ENCODE measurements at regions not wholly inside any gene's neighbourhood (a gene's known extent, or its start where the extent isn't known, plus 50 kb on each side); places are given as distances from the start of the nearest gene placed in this dataset.

DNA sequence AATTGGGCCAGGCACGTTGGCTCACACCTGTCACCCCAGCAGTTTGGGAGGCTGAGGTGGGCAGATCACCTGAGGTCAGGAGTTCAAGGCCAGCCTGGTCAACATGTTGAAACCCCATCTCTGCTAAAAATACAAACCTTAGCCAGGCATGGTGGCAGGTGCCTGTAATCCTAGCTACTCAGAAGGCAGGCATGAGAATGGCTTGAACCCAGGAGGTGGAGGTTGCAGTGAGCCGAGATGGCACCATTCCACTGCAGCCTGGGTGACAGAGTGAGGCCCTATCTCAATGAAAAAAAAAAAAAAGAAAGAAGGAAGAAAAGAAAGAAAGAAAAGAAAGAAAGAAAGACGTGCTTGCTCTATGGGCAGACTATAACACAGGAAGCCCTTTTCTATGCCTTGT lies 84.4 kb downstream of the FOXL1 start:
- H3K27me3 ChIP-seq (replicated peaks; ENCODE audit: insufficient read depth) = no peaks in the 10 kb centered on the region
- H3K4me1 ChIP-seq (ENCODE audit: control insufficient read depth in 1 of 2, low read depth in 2 of 2) = peaks cover 34 to 69% of the 10 kb centered on the region in 2 donors
- H3K9me3 ChIP-seq = no peaks in the 10 kb centered on the region
- ATAC-seq (ENCODE audit: insufficient number of reproducible peaks, low FRiP score, low read depth) (no peak), DNase-seq (ENCODE audit: low spot score) (no peak)
- no peak overlapping the region for H3K4me3 ChIP-seq
- TF ChIP-seq CTCF (IDR thresholded peaks at IDR 0.05) = no peak
- H3K36me3 ChIP-seq = no peaks in the 10 kb centered on the region
- peak overlapping the region; percentile 8 to 73 for H3K27ac ChIP-seq

- H3K4me1 ChIP-seq (ENCODE audit: control insufficient read depth in 1 of 2, low read depth in 2 of 2) = peaks cover 34 to 81% of the 10 kb centered on the region in 2 donors
- H3K4me3 ChIP-seq = no peak overlapping the region
- H3K9me3 ChIP-seq = no peaks in the 10 kb centered on the region
- no peak for ATAC-seq (ENCODE audit: insufficient number of reproducible peaks, low FRiP score, low read depth)
- no peaks in the 10 kb centered on the region for H3K27me3 ChIP-seq (replicated peaks; ENCODE audit: insufficient read depth)
- DNase-seq (ENCODE audit: low spot score) = no peak
- no peak for TF ChIP-seq CTCF (IDR thresholded peaks at IDR 0.05)
- peak overlapping the region; percentile 73 to 79 for H3K27ac ChIP-seq
- H3K36me3 ChIP-seq = no peaks in the 10 kb centered on the region
Measured at GRCh38 chr16:86663685-86664521, 85.6 kb downstream of the FOXL1 start.

DNA sequence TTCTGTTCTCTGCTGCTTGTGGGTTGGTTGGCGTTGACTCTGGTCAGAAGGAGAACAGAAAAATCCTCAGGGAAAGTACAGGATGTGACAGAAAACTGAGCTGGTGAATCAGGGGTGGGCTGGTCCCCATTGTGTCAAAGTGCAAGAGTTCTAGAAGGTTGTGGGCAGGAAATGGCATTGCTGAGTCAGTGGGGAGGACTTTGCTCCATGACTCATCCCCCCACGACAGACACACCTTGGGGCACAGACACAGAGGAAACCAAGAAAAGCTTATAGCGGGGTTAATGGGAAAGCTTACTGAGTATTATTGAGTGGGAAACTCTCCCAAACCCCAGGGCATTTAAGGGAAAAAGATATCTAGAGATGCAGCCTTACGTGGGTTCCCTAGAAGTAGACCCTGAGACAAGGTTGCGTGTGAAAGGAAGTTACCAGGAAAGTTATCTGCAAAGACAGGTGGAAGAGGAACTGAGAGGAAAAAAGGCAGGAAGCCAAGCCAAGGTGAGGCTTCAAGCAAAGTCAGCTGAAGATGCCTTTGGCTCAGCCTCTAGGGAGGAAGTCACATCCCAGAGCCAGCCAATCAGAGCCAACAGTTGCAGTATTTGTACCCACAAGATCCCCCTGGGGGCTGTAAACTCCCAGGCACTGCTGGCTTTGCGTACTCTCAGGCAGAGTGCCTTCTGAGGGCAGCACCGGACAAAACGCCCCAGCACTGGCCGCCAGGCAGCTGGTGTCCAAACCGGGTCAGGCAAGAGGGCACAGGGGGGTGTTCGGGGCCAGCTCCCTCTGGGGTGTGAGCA lies 86.4 kb downstream of the FOXL1 start:
- Histone ChIP-seq H3K9me3 (no peaks in the 10 kb centered on the region), H3K36me3 (no peaks in the 10 kb centered on the region), H3K27ac (peak overlapping the region; percentile 73 to 85), H3K4me3 (no peak overlapping the region), H3K27me3 (replicated peaks; ENCODE audit: insufficient read depth) (no peaks in the 10 kb centered on the region), H3K4me1 (ENCODE audit: control insufficient read depth in 1 of 2, low read depth in 2 of 2) (peaks cover 39 to 89% of the 10 kb centered on the region in 2 donors)
- TF ChIP-seq CTCF (IDR thresholded peaks at IDR 0.05) = no peak
- DNase-seq (ENCODE audit: low spot score) (no peak), ATAC-seq (ENCODE audit: insufficient number of reproducible peaks, low FRiP score, low read depth) (peak; percentile 80)

DNA sequence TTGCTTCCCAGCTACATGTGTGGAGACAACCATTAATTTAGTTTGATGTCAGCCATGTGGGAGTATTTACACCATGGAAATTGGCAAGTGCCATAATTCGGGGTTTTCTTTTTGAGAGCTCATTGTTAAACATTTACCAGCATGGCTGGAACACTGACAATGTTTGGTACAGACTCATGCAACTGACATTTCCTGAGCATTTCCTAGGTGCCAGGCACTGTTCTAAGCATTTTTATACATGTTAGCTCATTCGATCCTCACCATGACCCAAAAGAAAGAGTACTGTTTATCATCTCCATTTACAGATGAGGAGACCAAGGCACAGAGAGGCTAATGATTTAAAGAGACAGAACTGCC lies 86.9 kb downstream of the FOXL1 start:
- H3K4me1 ChIP-seq (ENCODE audit: control insufficient read depth in 1 of 2, low read depth in 2 of 2) = peaks cover 43 to 94% of the 10 kb centered on the region in 2 donors
- H3K27me3 ChIP-seq (replicated peaks; ENCODE audit: insufficient read depth) = no peaks in the 10 kb centered on the region
- H3K27ac ChIP-seq = peak overlapping the region; percentile 73 to 85
- TF ChIP-seq CTCF (IDR thresholded peaks at IDR 0.05) = no peak
- no peaks in the 10 kb centered on the region for H3K9me3 ChIP-seq
- H3K36me3 ChIP-seq = no peaks in the 10 kb centered on the region
- ATAC-seq (ENCODE audit: insufficient number of reproducible peaks, low FRiP score, low read depth) (peak; percentile 47), DNase-seq (ENCODE audit: low spot score) (no peak)
- H3K4me3 ChIP-seq = no peak overlapping the region

GRCh38 chr16:86665929-86666328 lies 87.6 kb downstream of the FOXL1 start:
- no peak for TF ChIP-seq CTCF (IDR thresholded peaks at IDR 0.05)
- Histone ChIP-seq H3K4me3 (no peak overlapping the region), H3K27ac (peak overlapping the region; percentile 65 to 73)

More at GRCh38 chr16:86665929-86666328, 87.6 kb downstream of the FOXL1 start:
- ATAC-seq (ENCODE audit: insufficient number of reproducible peaks, low FRiP score, low read depth) (no peak), DNase-seq (ENCODE audit: low spot score) (no peak)
- Histone ChIP-seq H3K4me1 (ENCODE audit: control insufficient read depth in 1 of 2, low read depth in 2 of 2) (peaks cover 44 to 96% of the 10 kb centered on the region in 2 donors), H3K36me3 (no peaks in the 10 kb centered on the region), H3K9me3 (no peaks in the 10 kb centered on the region), H3K27me3 (replicated peaks; ENCODE audit: insufficient read depth) (no peaks in the 10 kb centered on the region)

All from thoracic aorta (tissue), 2 donors.